ENCODE measurements at regions not wholly inside any gene's neighbourhood (a gene's known extent, or its start where the extent isn't known, plus 50 kb on each side); places are given as distances from the start of the nearest gene placed in this dataset.

GRCh38 chr6:92468066-92468465 lies 951.3 kb downstream of the EPHA7 start:
- H3K4me3 ChIP-seq (ENCODE audit: low read depth, poor library complexity, severe bottlenecking) = no peak overlapping the region
- no peak for TF ChIP-seq CTCF (IDR thresholded peaks at IDR 0.05)
- TF ChIP-seq POLR2A (IDR thresholded peaks at IDR 0.05) = no peak
- no peak for DNase-seq (ENCODE audit: low spot score in 2 of 2)
- intact Hi-C loops (cut with DNase I; ENCODE audit: low total_unique reads) = no loop called here

GRCh38 chr6:92460133-92460532 lies 959.2 kb downstream of the EPHA7 start:
- no peak for TF ChIP-seq POLR2A (IDR thresholded peaks at IDR 0.05)
- no peak for TF ChIP-seq CTCF (IDR thresholded peaks at IDR 0.05)
- intact Hi-C loops (cut with DNase I; ENCODE audit: low total_unique reads) = no loop called here
- no peak for DNase-seq (ENCODE audit: low spot score in 2 of 2)
- 88 to 95% methylated on average over 2 of the region's 2 CpGs for WGBS, 2 donors
- H3K4me3 ChIP-seq (ENCODE audit: low read depth, poor library complexity, severe bottlenecking) = no peak overlapping the region

- no peak for TF ChIP-seq CTCF (IDR thresholded peaks at IDR 0.05)
- no peak for TF ChIP-seq POLR2A (IDR thresholded peaks at IDR 0.05)
- DNase-seq (ENCODE audit: low spot score in 2 of 2) = no peak
- H3K4me3 ChIP-seq (ENCODE audit: low read depth, poor library complexity, severe bottlenecking) = no peak overlapping the region
- WGBS, 2 donors = 31 to 51% methylated on average over 1 of the region's 1 CpG
- intact Hi-C loops (cut with DNase I; ENCODE audit: low total_unique reads) = no loop called here
Measured at GRCh38 chr6:92459606-92460005, 959.8 kb downstream of the EPHA7 start.

GRCh38 chr6:92446052-92446451 lies 973.3 kb downstream of the EPHA7 start:
- DNase-seq (ENCODE audit: low spot score in 2 of 2) = no peak
- intact Hi-C loops (cut with DNase I; ENCODE audit: low total_unique reads) = no loop called here
- TF ChIP-seq CTCF (IDR thresholded peaks at IDR 0.05) (no peak), POLR2A (IDR thresholded peaks at IDR 0.05) (no peak)
- no peak overlapping the region for H3K4me3 ChIP-seq (ENCODE audit: low read depth, poor library complexity, severe bottlenecking)
- 85 to 86% methylated on average over 3 of the region's 3 CpGs for WGBS, 2 donors

GRCh38 chr6:92433911-92434310 lies 985.4 kb downstream of the EPHA7 start:
- DNase-seq (ENCODE audit: low spot score in 2 of 2) = no peak
- intact Hi-C loops (cut with DNase I; ENCODE audit: low total_unique reads) = no loop called here
- WGBS, 2 donors = 70 to 81% methylated on average over 1 of the region's 1 CpG
- H3K4me3 ChIP-seq (ENCODE audit: low read depth, poor library complexity, severe bottlenecking) = no peak overlapping the region
- no peak for TF ChIP-seq CTCF (IDR thresholded peaks at IDR 0.05)
- no peak for TF ChIP-seq POLR2A (IDR thresholded peaks at IDR 0.05)

GRCh38 chr6:92431502-92431901 lies 987.9 kb downstream of the EPHA7 start:
- TF ChIP-seq CTCF (IDR thresholded peaks at IDR 0.05) (no peak), POLR2A (IDR thresholded peaks at IDR 0.05) (no peak)
- no peak overlapping the region for H3K4me3 ChIP-seq (ENCODE audit: low read depth, poor library complexity, severe bottlenecking)
- intact Hi-C loops (cut with DNase I; ENCODE audit: low total_unique reads) = no loop called here
- no peak for DNase-seq (ENCODE audit: low spot score in 2 of 2)
